ENCODE measurements at regions not wholly inside any gene's neighbourhood (a gene's known extent, or its start where the extent isn't known, plus 50 kb on each side); places are given as distances from the start of the nearest gene placed in this dataset.

GRCh38 chr1:57844382-57844980 lies 420.6 kb upstream of the DAB1 start:
- Mint-ChIP-seq H3K4me3 (no peak overlapping the region), H3K4me1 (ENCODE audit: low read depth) (no peaks in the 10 kb centered on the region), H3K27ac (no peak overlapping the region), H3K27me3 (no peaks in the 10 kb centered on the region), H3K36me3 (ENCODE audit: low read depth) (no peaks in the 10 kb centered on the region), H3K9me3 (peaks cover 14% of the 10 kb centered on the region)
- TF ChIP-seq CTCF (IDR thresholded peaks at IDR 0.05) = no peak
- ChIA-PET CTCF (no interaction called here), POLR2A (no interaction called here)
- ATAC-seq (no peak), DNase-seq (no peak)
- intact Hi-C loops (cut with micrococcal nuclease) = no loop called here

GRCh38 chr1:57843760-57844159 lies 419.9 kb upstream of the DAB1 start:
- Mint-ChIP-seq H3K27me3 (no peaks in the 10 kb centered on the region), H3K36me3 (ENCODE audit: low read depth) (no peaks in the 10 kb centered on the region), H3K4me3 (no peak overlapping the region), H3K27ac (no peak overlapping the region), H3K4me1 (ENCODE audit: low read depth) (no peaks in the 10 kb centered on the region), H3K9me3 (peaks cover 14% of the 10 kb centered on the region)
- ChIA-PET POLR2A (no interaction called here), CTCF (no interaction called here)
- ATAC-seq (no peak), DNase-seq (no peak)
- intact Hi-C loops (cut with micrococcal nuclease) = no loop called here
- no peak for TF ChIP-seq CTCF (IDR thresholded peaks at IDR 0.05)

GRCh38 chr1:57839526-57839925 lies 415.7 kb upstream of the DAB1 start:
- H3K9me3 Mint-ChIP-seq = peaks cover 14% of the 10 kb centered on the region
- H3K27me3 Mint-ChIP-seq = peaks cover 8% of the 10 kb centered on the region

DNA sequence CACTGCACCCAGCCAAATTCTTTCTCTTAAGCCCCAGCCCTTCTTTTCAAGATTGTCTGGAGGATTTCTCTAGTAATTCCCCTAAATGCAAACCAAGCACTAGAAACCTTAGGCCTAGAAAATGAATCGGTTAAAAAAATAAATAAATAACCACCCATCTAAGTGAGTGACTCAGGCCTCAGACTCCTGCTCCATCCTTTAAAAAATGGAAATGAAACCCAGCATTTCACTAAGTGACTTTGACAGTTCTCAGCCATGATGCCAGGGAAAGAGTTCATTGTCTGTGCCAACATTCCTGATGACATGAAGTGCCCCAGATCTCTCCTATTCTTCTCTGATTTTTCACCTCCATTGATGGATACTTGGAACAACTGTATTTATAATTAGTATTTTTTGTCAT lies 415.2 kb upstream of the DAB1 start:
- H3K27ac Mint-ChIP-seq = no peak overlapping the region
- no peaks in the 10 kb centered on the region for H3K36me3 Mint-ChIP-seq (ENCODE audit: low read depth)
- no peaks in the 10 kb centered on the region for H3K4me1 Mint-ChIP-seq (ENCODE audit: low read depth)
- H3K9me3 Mint-ChIP-seq = peaks cover 14% of the 10 kb centered on the region
- TF ChIP-seq CTCF (IDR thresholded peaks at IDR 0.05) = no peak
- POLR2A ChIA-PET = no interaction called here
- no peak overlapping the region for H3K4me3 Mint-ChIP-seq
- H3K27me3 Mint-ChIP-seq = peaks cover 8% of the 10 kb centered on the region
- CTCF ChIA-PET = no interaction called here
- intact Hi-C loops (cut with micrococcal nuclease) = no loop called here
- DNase-seq (no peak), ATAC-seq (no peak)

More at GRCh38 chr1:57839526-57839925, 415.7 kb upstream of the DAB1 start:
- ChIA-PET CTCF (no interaction called here), POLR2A (no interaction called here)
- no peak for DNase-seq
- H3K4me3 Mint-ChIP-seq = no peak overlapping the region
- H3K36me3 Mint-ChIP-seq (ENCODE audit: low read depth) = no peaks in the 10 kb centered on the region
- TF ChIP-seq CTCF (IDR thresholded peaks at IDR 0.05) = no peak
- ATAC-seq = no peak
- intact Hi-C loops (cut with micrococcal nuclease) = no loop called here
- H3K27ac Mint-ChIP-seq = no peak overlapping the region
- no peaks in the 10 kb centered on the region for H3K4me1 Mint-ChIP-seq (ENCODE audit: low read depth)

DNA sequence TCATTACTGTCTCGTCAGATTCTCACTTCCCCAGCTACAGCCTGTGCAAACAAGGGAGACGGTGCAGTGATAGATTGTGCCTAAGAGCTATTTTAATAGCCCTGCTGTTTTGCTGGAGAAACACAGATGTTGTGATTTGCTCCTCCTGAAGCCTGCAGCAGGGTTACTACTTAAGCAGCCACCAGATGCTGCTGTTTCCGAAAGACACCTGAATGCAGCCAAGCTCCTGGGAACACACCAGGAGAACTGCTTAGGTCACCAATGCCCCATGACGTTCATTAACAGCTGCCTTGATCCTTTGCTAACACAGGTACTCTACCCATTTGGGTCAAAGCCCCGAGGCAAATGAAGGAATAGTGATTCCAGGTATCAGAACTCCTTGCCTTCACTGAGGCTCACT lies 411.8 kb upstream of the DAB1 start:
- Mint-ChIP-seq H3K27me3 (peaks cover 8% of the 10 kb centered on the region), H3K27ac (no peak overlapping the region), H3K36me3 (ENCODE audit: low read depth) (no peaks in the 10 kb centered on the region), H3K9me3 (peaks cover 2% of the 10 kb centered on the region), H3K4me3 (no peak overlapping the region), H3K4me1 (ENCODE audit: low read depth) (no peaks in the 10 kb centered on the region)
- POLR2A ChIA-PET = no interaction called here
- TF ChIP-seq CTCF (IDR thresholded peaks at IDR 0.05) = no peak
- intact Hi-C loops (cut with micrococcal nuclease) = no loop called here
- CTCF ChIA-PET = interaction anchor here (0.5 kb wide), 1 partner anchor 1918 kb away, joined by 3 read pairs; no protein-coding TSS in a partner anchor
- ATAC-seq = no peak
- no peak for DNase-seq
